ENCODE measurements at regions not wholly inside any gene's neighbourhood (a gene's known extent, or its start where the extent isn't known, plus 50 kb on each side); places are given as distances from the start of the nearest gene placed in this dataset.
A peak's percentile ranks its signal among the peaks of the same experiment; 100 is the strongest.

DNA sequence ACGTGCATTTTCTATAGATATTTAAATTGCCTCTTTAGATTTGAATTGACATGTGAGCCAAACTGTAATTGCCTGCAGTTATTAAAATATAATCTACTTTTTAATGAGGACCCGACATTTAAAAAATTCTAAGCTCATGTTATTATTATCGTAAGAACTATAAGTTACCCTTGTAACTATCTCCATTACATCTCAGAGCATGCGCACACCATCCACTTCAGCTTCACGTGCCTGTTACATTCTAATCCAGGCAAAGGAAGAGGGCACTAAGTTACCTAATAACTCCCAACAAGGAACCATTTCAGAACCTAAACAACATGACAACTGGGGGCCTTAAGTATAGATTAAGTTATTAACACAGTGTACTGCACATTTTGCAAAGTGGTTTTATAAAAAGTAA lies 509.0 kb upstream of the DPP6 start:
- Histone ChIP-seq H3K27me3 (no peaks in the 10 kb centered on the region), H3K27ac (no peak overlapping the region), H3K4me3 (no peak overlapping the region), H3K4me1 (no peaks in the 10 kb centered on the region), H3K36me3 (no peaks in the 10 kb centered on the region), H3K9me3 (peaks cover 0 to 5% of the 10 kb centered on the region in 2 donors)
- in situ Hi-C loops (cut with MboI; ENCODE audit: low pct_ligation_motif_present in 1 of 4, low pct_unique_long_range_greater_than_20kb in 1 of 4, low sequenced_read_pairs in 3 of 4): no loop called here
- no peak for DNase-seq
- no peak for TF ChIP-seq POLR2A (IDR thresholded peaks at IDR 0.05)
- no peak for TF ChIP-seq POLR2AphosphoS5 (IDR thresholded peaks at IDR 0.05)
- TF ChIP-seq EP300 (IDR thresholded peaks at IDR 0.05; ENCODE audit: low read depth): no peak
- TF ChIP-seq, protein P1, sequence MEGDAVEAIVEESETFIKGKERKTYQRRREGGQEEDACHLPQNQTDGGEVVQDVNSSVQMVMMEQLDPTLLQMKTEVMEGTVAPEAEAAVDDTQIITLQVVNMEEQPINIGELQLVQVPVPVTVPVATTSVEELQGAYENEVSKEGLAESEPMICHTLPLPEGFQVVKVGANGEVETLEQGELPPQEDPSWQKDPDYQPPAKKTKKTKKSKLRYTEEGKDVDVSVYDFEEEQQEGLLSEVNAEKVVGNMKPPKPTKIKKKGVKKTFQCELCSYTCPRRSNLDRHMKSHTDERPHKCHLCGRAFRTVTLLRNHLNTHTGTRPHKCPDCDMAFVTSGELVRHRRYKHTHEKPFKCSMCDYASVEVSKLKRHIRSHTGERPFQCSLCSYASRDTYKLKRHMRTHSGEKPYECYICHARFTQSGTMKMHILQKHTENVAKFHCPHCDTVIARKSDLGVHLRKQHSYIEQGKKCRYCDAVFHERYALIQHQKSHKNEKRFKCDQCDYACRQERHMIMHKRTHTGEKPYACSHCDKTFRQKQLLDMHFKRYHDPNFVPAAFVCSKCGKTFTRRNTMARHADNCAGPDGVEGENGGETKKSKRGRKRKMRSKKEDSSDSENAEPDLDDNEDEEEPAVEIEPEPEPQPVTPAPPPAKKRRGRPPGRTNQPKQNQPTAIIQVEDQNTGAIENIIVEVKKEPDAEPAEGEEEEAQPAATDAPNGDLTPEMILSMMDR (IDR thresholded peaks at IDR 0.05): no peak
- intact Hi-C loops (cut with DNase I; ENCODE audit: low total_unique reads): no loop called here
- 67 to 83% methylated on average over 2 to 5 of the region's 5 CpGs for WGBS, 2 donors (ENCODE audit: low coverage in 1 of 2)

DNA sequence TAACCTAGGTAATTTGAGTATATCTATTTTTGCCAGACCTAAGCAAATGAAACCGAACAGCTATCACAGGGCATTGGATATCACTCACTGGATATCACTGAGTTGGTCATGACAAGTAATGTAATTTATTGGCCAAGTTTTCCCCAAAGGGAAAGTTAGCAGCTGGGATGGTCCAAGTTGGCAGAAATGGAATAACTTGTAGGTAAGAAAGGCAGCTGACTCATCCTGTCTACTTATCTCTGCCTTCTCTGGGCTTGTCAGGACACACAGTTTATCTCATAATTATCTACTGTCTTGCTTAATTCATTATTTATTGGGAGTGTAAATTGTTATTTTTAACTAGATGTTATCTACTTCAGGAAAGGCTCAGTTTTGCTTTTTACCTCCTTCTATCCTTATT lies 502.0 kb upstream of the DPP6 start:
- no peak overlapping the region for H3K4me3 ChIP-seq
- H3K27ac ChIP-seq: no peak overlapping the region
- intact Hi-C loops (cut with DNase I; ENCODE audit: low total_unique reads): no loop called here
- no peak for DNase-seq
- peaks cover 0 to 5% of the 10 kb centered on the region in 2 donors for H3K9me3 ChIP-seq
- in situ Hi-C loops (cut with MboI; ENCODE audit: low pct_ligation_motif_present in 1 of 4, low pct_unique_long_range_greater_than_20kb in 1 of 4, low sequenced_read_pairs in 3 of 4): no loop called here
- no peaks in the 10 kb centered on the region for H3K36me3 ChIP-seq
- TF ChIP-seq POLR2A (IDR thresholded peaks at IDR 0.05): no peak
- TF ChIP-seq, protein P1 (IDR thresholded peaks at IDR 0.05): no peak
- TF ChIP-seq EP300 (IDR thresholded peaks at IDR 0.05; ENCODE audit: low read depth): no peak
- TF ChIP-seq POLR2AphosphoS5 (IDR thresholded peaks at IDR 0.05): no peak
- 41 to 94% methylated on average over 1 of the region's 1 CpG for WGBS, 2 donors (ENCODE audit: low coverage in 1 of 2)
- H3K4me1 ChIP-seq: no peaks in the 10 kb centered on the region
- no peaks in the 10 kb centered on the region for H3K27me3 ChIP-seq

DNA sequence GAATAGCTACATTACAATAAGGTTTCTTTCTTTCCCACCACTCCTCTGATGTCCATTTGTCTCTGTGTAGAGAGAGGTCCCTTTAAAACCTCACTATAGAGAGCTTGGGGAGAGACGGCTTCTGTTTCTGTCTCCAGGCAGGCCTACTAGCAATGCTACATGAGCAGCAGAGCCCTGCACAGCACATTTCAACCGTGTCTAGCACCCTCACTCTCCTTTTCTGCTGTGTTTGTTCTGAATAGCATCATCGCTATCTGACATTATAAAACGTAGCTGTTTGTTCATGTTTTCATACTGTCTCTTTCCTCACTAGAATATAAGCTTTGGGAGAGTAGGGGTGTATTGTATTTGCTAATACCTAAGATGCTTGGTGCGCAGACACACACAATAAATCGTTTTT lies 487.8 kb upstream of the DPP6 start:
- WGBS, 2 donors (ENCODE audit: low coverage in 1 of 2): 53 to 62% methylated on average over 6 of the region's 6 CpGs
- H3K4me1 ChIP-seq: peaks cover 0 to 4% (median 1%) of the 10 kb centered on the region in 4 donors
- no peak overlapping the region for H3K4me3 ChIP-seq
- intact Hi-C loops (cut with DNase I; ENCODE audit: low total_unique reads): no loop called here
- H3K9me3 ChIP-seq: no peaks in the 10 kb centered on the region
- no peak for DNase-seq
- H3K27ac ChIP-seq: no peak overlapping the region
- in situ Hi-C loops (cut with MboI; ENCODE audit: low pct_ligation_motif_present in 1 of 4, low pct_unique_long_range_greater_than_20kb in 1 of 4, low sequenced_read_pairs in 3 of 4): no loop called here
- H3K27me3 ChIP-seq: no peaks in the 10 kb centered on the region
- TF ChIP-seq POLR2AphosphoS5 (IDR thresholded peaks at IDR 0.05) (no peak), POLR2A (IDR thresholded peaks at IDR 0.05) (no peak), EP300 (IDR thresholded peaks at IDR 0.05; ENCODE audit: low read depth) (no peak)
- TF ChIP-seq, protein P1 (IDR thresholded peaks at IDR 0.05): no peak
- H3K36me3 ChIP-seq: no peaks in the 10 kb centered on the region

DNA sequence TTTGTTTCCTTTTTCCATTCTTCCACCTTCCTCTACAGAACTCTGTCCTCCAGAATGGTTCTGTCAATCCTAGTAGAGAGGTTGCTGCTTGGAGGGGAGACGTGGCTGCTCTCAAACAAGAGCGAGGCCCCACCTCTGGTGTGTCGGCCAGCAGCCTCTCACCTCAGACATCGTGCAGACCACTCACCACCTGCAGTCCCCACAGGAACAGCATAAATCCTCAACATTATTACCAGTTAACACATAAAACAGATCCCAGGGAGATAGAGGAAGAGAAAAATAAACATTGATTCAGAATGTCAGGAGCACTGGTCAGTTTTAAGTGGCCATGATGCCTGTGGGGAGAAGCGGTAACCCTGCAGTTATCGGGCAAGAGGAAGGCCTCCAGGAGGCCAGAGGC lies 485.9 kb upstream of the DPP6 start:
- peaks cover 0 to 4% (median 1%) of the 10 kb centered on the region in 4 donors for H3K4me1 ChIP-seq
- peak overlapping the region in 1 of 4 donors; percentile 46 for H3K27ac ChIP-seq
- in situ Hi-C loops (cut with MboI; ENCODE audit: low pct_ligation_motif_present in 1 of 4, low pct_unique_long_range_greater_than_20kb in 1 of 4, low sequenced_read_pairs in 3 of 4): no loop called here
- no peaks in the 10 kb centered on the region for H3K9me3 ChIP-seq
- no peaks in the 10 kb centered on the region for H3K27me3 ChIP-seq
- TF ChIP-seq POLR2A (IDR thresholded peaks at IDR 0.05) (no peak), EP300 (IDR thresholded peaks at IDR 0.05; ENCODE audit: low read depth) (no peak), POLR2AphosphoS5 (IDR thresholded peaks at IDR 0.05) (peak in 1 of 3 donors; percentile 27)
- TF ChIP-seq, protein P1 (IDR thresholded peaks at IDR 0.05): no peak
- no peak for DNase-seq
- 69 to 71% methylated on average over 2 to 6 of the region's 6 CpGs for WGBS, 2 donors (ENCODE audit: low coverage in 1 of 2)
- intact Hi-C loops (cut with DNase I; ENCODE audit: low total_unique reads): no loop called here
- no peaks in the 10 kb centered on the region for H3K36me3 ChIP-seq
- no peak overlapping the region for H3K4me3 ChIP-seq
